Heart left ventricle (tissue), 16 donors: ENCODE measurements at regions not wholly inside any gene's neighbourhood (a gene's known extent, or its start where the extent isn't known, plus 50 kb on each side); places are given as distances from the start of the nearest gene placed in this dataset.

ENCODE experiments used
- ATAC-seq, 4 donors: fragments of 200-7000 bp; cut with Tn5 transposase; one replicate each; pipeline ENCODE4 v1.9.1; 2020 to 2022; ENCODE audit warnings: moderate library complexity in 4 of 4, mild to moderate bottlenecking in 3 of 4, moderate number of reproducible peaks in 1 of 4
- DNase-seq, 5 donors: peaks; one replicate each; pipeline ENCODE4 v3.0.0-alpha.2; 2020
- H3K27ac ChIP-seq, 12 donors: fragments of 200-600 bp; sonication (generic) in 4 of 12; one replicate each; pipeline versions ENCODE4 v1.5.0 to v1.8.0; 2016 to 2022; ENCODE audit warnings: mild to moderate bottlenecking in 2 of 12
- H3K27me3 ChIP-seq, 9 donors: fragments of 200-600 bp; sonication (generic) in 2 of 9; one replicate each; pipeline versions ENCODE4 v1.5.1 to v1.8.0; 2016 to 2022; ENCODE audit warnings: mild to moderate bottlenecking in 3 of 9
- H3K36me3 ChIP-seq, 9 donors: fragments of 200-600 bp; sonication (generic) in 2 of 9; one replicate each; pipeline versions ENCODE4 v1.5.0 to v1.8.0; 2018 to 2022; ENCODE audit warnings: mild to moderate bottlenecking in 2 of 9
- H3K4me1 ChIP-seq, 12 donors: fragments of 200-600 bp; sonication (generic) in 4 of 12; one replicate each; pipeline versions ENCODE4 v1.5.0 to v1.8.0; 2016 to 2022; ENCODE audit warnings: mild to moderate bottlenecking in 3 of 12
- H3K4me3 ChIP-seq, 12 donors: fragments of 200-600 bp; sonication (generic) in 4 of 12; one replicate each; pipeline versions ENCODE4 v1.5.0 to v1.8.0; 2017 to 2022; ENCODE audit warnings: mild to moderate bottlenecking in 9 of 12, moderate library complexity in 4 of 12
- H3K9me3 ChIP-seq, 12 donors: fragments of 200-600 bp; sonication (generic) in 4 of 12; one replicate each; pipeline versions ENCODE4 v1.5.0 to v1.8.0; 2016 to 2022; ENCODE audit warnings: mild to moderate bottlenecking in 1 of 12
- POLR2A ChIP-seq, 2 donors: fragments of 450-650 bp; IDR thresholded peaks; one replicate each; pipeline ENCODE4 v1.6.1; 2017; ENCODE audit warnings: antibody characterized with exemption in 2 of 2, mild to moderate bottlenecking in 2 of 2, moderate library complexity in 2 of 2
- WGBS, 4 donors: extraction: QIAGEN DNeasy Blood & Tissue Kit in 2 of 4; methylation state at CpG; one replicate each; pipeline versions ENCODE4 v1.1.5 to v1.1.7; 2013 to 2018; 5-methylcytosine and 5-hydroxymethylcytosine counted together
- intact Hi-C, 10 donors: fragments of 100-400 bp; cut with DNase I; formaldehyde crosslinking; loops; one replicate each; pipeline versions ENCODE4 v1.11.1 to v1.14.2; 2022
- TF ChIP-seq, protein P1 (sequence below), 12 donors: fragments of 200-600 bp; sonication (generic) in 4 of 12; IDR thresholded peaks; one replicate each; pipeline versions ENCODE4 v1.5.0 to v1.8.0; 2018 to 2022; ENCODE audit warnings: antibody characterized with exemption in 12 of 12, mild to moderate bottlenecking in 5 of 12
- donor health status: ischemic (EF 13 %, LVEDD 7.1; RV severe dilation, severe dysfunction).
- donor health status: healthy with polysubstance abuse.
- donor health status: DM: no; HTN: yes; CAD: no.
- donor health status: DM: no; HTN: no; CAD: no.
- donor health status: ischemic (EF 25% LVEDD 6.9; RV normal size, moderate dysfunction).
- donor health status: ischemic (EF 25% LVEDD 5.7; RV mildly dilated, moderate dysfunction).
- donor health status: healthy.
- donor health status: DM: yes; HTN: yes; CAD: no.
- donor health status: ischemic (EF 35%, LVEDD 5.7; RV mildly dilated, moderate dysfunction).
- donor health status: nonischemic (EF 11% LVEDD 7.7; RV severe dilation, severe dysfunction).
- donor health status: DM: yes; HTN: yes; CAD: no.
- donor health status: PGD.
- donor health status: ischemic (EF 29% LVEDD 5.4; RV normal size, mild dysfunction).
- donor health status: nonischemic (EF 23%, LVEDD 6.1; RV moderate dilation, normal function).

DNA sequence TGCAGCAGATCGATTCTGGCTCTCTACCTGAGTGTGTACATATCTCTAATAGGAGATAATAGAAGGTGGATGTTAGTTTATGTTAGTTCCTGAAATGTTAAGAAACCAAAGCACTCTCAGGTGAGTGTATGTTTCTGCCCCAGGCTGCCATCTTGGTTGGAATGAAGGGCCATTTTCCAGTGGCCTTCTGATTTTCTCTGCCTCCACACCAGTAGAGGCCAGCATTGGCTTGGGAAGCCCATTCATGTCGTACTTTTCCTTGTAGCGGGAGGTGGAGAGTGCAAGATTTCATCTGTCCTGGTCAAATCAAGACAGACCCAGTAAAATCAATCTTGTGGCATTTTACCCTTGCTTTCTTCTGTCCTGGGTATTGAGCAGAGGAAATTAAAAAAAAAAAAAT is 91.0 kb downstream of the GAS1 start:
- no peak for DNase-seq
- H3K27me3 ChIP-seq, result peaks cover 0 to 4% (median 0%) of the 10 kb centered on the region in 9 donors
- no peak overlapping the region for H3K4me3 ChIP-seq
- intact Hi-C loops, result no loop called here
- no peaks in the 10 kb centered on the region for H3K36me3 ChIP-seq
- WGBS, 4 donors, result 93 to 98% (median 96%) methylated on average over 3 of the region's 3 CpGs
- H3K4me1 ChIP-seq, result no peaks in the 10 kb centered on the region
- TF ChIP-seq, protein P1, sequence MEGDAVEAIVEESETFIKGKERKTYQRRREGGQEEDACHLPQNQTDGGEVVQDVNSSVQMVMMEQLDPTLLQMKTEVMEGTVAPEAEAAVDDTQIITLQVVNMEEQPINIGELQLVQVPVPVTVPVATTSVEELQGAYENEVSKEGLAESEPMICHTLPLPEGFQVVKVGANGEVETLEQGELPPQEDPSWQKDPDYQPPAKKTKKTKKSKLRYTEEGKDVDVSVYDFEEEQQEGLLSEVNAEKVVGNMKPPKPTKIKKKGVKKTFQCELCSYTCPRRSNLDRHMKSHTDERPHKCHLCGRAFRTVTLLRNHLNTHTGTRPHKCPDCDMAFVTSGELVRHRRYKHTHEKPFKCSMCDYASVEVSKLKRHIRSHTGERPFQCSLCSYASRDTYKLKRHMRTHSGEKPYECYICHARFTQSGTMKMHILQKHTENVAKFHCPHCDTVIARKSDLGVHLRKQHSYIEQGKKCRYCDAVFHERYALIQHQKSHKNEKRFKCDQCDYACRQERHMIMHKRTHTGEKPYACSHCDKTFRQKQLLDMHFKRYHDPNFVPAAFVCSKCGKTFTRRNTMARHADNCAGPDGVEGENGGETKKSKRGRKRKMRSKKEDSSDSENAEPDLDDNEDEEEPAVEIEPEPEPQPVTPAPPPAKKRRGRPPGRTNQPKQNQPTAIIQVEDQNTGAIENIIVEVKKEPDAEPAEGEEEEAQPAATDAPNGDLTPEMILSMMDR (IDR thresholded peaks at IDR 0.05), result no peak
- TF ChIP-seq POLR2A (IDR thresholded peaks at IDR 0.05), result no peak
- no peak for ATAC-seq
- H3K27ac ChIP-seq, result no peak overlapping the region
- H3K9me3 ChIP-seq, result peaks cover 0 to 3% (median 0%) of the 10 kb centered on the region in 12 donors

DNA sequence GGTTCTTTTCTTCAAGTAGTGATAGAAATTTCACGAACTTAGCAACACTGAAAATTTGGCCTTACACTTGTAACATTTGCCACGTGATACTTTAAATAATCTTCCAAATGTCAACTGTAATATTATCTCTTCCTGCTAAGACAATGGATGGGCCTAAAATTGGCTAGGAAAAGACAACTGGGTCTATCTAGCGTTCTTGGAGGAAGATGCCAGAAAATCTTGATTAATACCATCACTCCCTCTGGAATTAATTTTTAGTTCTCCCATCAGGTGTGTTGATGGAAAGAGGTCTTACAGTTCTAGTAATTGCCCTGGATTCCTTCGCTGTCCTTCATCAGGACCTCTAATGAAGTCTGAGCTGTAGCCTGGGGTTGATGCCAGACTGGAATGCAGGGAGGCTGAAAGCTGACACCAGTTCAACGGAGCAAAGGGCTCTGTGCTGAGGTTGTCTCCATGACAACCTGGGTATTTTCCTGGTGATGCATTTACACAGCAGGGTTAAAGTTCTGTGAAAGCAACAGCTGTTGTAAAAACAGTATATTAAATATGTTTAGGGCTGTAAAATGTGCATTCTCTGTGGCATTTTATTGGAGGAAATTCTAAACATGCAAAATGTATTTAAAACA is 92.3 kb downstream of the GAS1 start:
- Histone ChIP-seq H3K27ac (no peak overlapping the region), H3K36me3 (no peaks in the 10 kb centered on the region), H3K9me3 (peaks cover 0 to 3% (median 0%) of the 10 kb centered on the region in 12 donors), H3K4me3 (no peak overlapping the region), H3K27me3 (peaks cover 0 to 4% (median 0%) of the 10 kb centered on the region in 9 donors), H3K4me1 (no peaks in the 10 kb centered on the region)
- TF ChIP-seq, protein P1 (IDR thresholded peaks at IDR 0.05), result no peak
- TF ChIP-seq POLR2A (IDR thresholded peaks at IDR 0.05), result no peak
- 18 to 30% (median 27%) methylated on average over 5 of the region's 5 CpGs for WGBS, 4 donors
- DNase-seq (no peak), ATAC-seq (no peak)
- intact Hi-C loops, result no loop called here

DNA sequence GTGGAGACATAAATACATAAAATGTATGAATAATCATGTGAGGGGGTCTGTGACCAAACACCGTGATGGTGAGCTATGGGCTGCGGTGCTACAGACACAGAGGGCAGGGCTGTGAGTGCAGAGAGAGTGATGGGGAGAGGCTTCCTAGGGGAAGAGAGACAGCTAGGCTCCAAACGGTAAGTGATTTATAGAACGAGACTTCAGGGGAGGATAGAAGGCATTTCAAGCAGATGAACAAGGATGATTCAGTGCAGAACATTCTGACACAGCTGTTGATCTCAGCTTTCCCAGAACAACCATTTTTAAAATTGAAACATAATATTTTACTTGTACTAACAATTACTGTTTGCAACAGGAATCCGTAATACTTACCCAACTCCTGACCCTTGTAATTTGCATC is 100.7 kb downstream of the GAS1 start:
- no peak for DNase-seq
- no peaks in the 10 kb centered on the region for H3K9me3 ChIP-seq
- H3K27me3 ChIP-seq, result no peaks in the 10 kb centered on the region
- intact Hi-C loops, result loop anchor here in 1 of 10 donors (10.0 kb wide), 1 partner anchor 478 kb away; no protein-coding TSS in a partner anchor
- 85 to 92% (median 89%) methylated on average over 5 of the region's 5 CpGs for WGBS, 4 donors
- H3K36me3 ChIP-seq, result no peaks in the 10 kb centered on the region
- no peak overlapping the region for H3K27ac ChIP-seq
- no peak for ATAC-seq
- TF ChIP-seq POLR2A (IDR thresholded peaks at IDR 0.05), result no peak
- TF ChIP-seq, protein P1 (IDR thresholded peaks at IDR 0.05), result no peak
- H3K4me1 ChIP-seq, result no peaks in the 10 kb centered on the region
- no peak overlapping the region for H3K4me3 ChIP-seq

DNA sequence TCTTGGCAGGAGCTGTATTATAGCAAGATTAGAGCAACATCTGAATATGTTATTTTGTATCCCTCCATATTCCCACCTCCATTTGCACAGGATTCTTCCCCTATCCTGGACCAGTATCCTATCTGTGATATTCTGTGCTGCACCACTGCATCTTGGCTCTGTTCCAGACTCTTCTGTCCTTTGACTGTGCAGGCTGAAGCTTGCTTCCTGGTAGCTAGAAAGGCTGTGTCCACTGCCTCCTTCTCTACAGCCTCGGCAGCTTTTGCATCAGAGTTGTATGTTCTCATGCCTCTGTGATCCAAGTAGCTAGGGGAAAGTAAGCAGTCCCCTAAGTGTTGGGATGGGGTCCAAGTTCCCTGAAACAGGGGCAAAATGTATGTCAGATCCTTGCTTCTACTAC is 104.1 kb downstream of the GAS1 start:
- WGBS, 4 donors, result 11 to 36% (median 29%) methylated on average over 1 of the region's 1 CpG
- ATAC-seq (no peak), DNase-seq (no peak)
- Histone ChIP-seq H3K27ac (no peak overlapping the region), H3K9me3 (no peaks in the 10 kb centered on the region), H3K4me1 (peaks cover 0 to 11% (median 0%) of the 10 kb centered on the region in 12 donors), H3K36me3 (no peaks in the 10 kb centered on the region), H3K4me3 (no peak overlapping the region), H3K27me3 (no peaks in the 10 kb centered on the region)
- intact Hi-C loops, result loop anchor here in 2 of 10 donors (5.0 to 10.0 kb wide), 2 partner anchors 104 to 482 kb away; partner anchors contain the start of gene GAS1 (in 1 of the 2)
- TF ChIP-seq, protein P1 (IDR thresholded peaks at IDR 0.05), result no peak
- TF ChIP-seq POLR2A (IDR thresholded peaks at IDR 0.05), result no peak
